HG03442 (cell line): ENCODE measurements at regions not wholly inside any gene's neighbourhood (a gene's known extent, or its start where the extent isn't known, plus 50 kb on each side); places are given as distances from the start of the nearest gene placed in this dataset.
"Not testable (repeated sequence)": the region's sequence is repeated elsewhere in the genome, so short reads cannot be mapped to it uniquely, and the experiment has no call there.

ENCODE experiments used
- ATAC-seq: cut with Tn5 transposase; IDR thresholded peaks from one replicate; pipeline ENCODE4 v1.9.1; 2021; ENCODE audit warnings: mild to moderate bottlenecking, moderate library complexity; ENCODE audit not compliant: unreplicated experiment

GRCh38 chr3:66910266-66911055, 87.6 kb upstream of the KBTBD8 start:
- no peak for ATAC-seq

GRCh38 chr3:66912306-66912705, 85.8 kb upstream of the KBTBD8 start:
- no peak for ATAC-seq

GRCh38 chr3:66922058-66922457, 76.0 kb upstream of the KBTBD8 start:
- ATAC-seq: no peak

- no peak for ATAC-seq
These were observed 74.1 kb upstream of the KBTBD8 start for GRCh38 chr3:66923969-66924368.

- no peak for ATAC-seq
These were observed 69.9 kb upstream of the KBTBD8 start for GRCh38 chr3:66928252-66928651.

GRCh38 chr3:66931291-66931690, 66.8 kb upstream of the KBTBD8 start:
- no peak for ATAC-seq

- ATAC-seq: no peak
These were observed 66.4 kb upstream of the KBTBD8 start for GRCh38 chr3:66931699-66932098.

- ATAC-seq: no peak
These were observed 64.9 kb upstream of the KBTBD8 start for GRCh38 chr3:66933233-66933632.

GRCh38 chr3:66934041-66934440, 64.1 kb upstream of the KBTBD8 start:
- ATAC-seq: no peak

- ATAC-seq: no peak
These were observed 63.4 kb upstream of the KBTBD8 start for GRCh38 chr3:66934725-66935124.

- not testable (repeated sequence) for ATAC-seq
These were observed 61.1 kb upstream of the KBTBD8 start for GRCh38 chr3:66937041-66937440.

GRCh38 chr3:66938338-66938963, 59.7 kb upstream of the KBTBD8 start:
- peak; percentile 83 for ATAC-seq

- ATAC-seq: no peak
These were observed 50.1 kb upstream of the KBTBD8 start for GRCh38 chr3:66948041-66948440.
